HG03159 (cell line): ENCODE measurements at regions not wholly inside any gene's neighbourhood (a gene's known extent, or its start where the extent isn't known, plus 50 kb on each side); places are given as distances from the start of the nearest gene placed in this dataset.
"Not testable (repeated sequence)": the region's sequence is repeated elsewhere in the genome, so short reads cannot be mapped to it uniquely, and the experiment has no call there.

Experiments
- ATAC-seq: cut with Tn5 transposase; IDR thresholded peaks from one replicate; pipeline ENCODE4 v1.9.1; 2021; ENCODE audit warnings: mild to moderate bottlenecking, moderate library complexity; ENCODE audit not compliant: unreplicated experiment

- ATAC-seq = no peak
Observed at GRCh38 chr6:119985952-119986736, 636.6 kb upstream of the MAN1A1 start.

GRCh38 chr6:119980802-119981201 lies 631.2 kb upstream of the MAN1A1 start:
- ATAC-seq = no peak

- no peak for ATAC-seq
Observed at GRCh38 chr6:119979862-119980261, 630.3 kb upstream of the MAN1A1 start.

- ATAC-seq = peak; percentile 79
Observed at GRCh38 chr6:119978274-119978889, 628.8 kb upstream of the MAN1A1 start.

GRCh38 chr6:119974430-119975159 lies 625.0 kb upstream of the MAN1A1 start:
- ATAC-seq = no peak

- ATAC-seq = peak; percentile 68
Observed at GRCh38 chr6:119966484-119966883, 616.9 kb upstream of the MAN1A1 start.

GRCh38 chr6:119965900-119966299 lies 616.3 kb upstream of the MAN1A1 start:
- ATAC-seq = no peak

- ATAC-seq = no peak
Observed at GRCh38 chr6:119965008-119965407, 615.4 kb upstream of the MAN1A1 start.

- ATAC-seq = no peak
Observed at GRCh38 chr6:119962505-119962904, 612.9 kb upstream of the MAN1A1 start.

- no peak for ATAC-seq
Observed at GRCh38 chr6:119961450-119961849, 611.9 kb upstream of the MAN1A1 start.

GRCh38 chr6:119960456-119960855 lies 610.9 kb upstream of the MAN1A1 start:
- ATAC-seq = no peak

- ATAC-seq = no peak
Observed at GRCh38 chr6:119960036-119960435, 610.5 kb upstream of the MAN1A1 start.

GRCh38 chr6:119957195-119957594 lies 607.6 kb upstream of the MAN1A1 start:
- no peak for ATAC-seq

GRCh38 chr6:119952696-119953095 lies 603.1 kb upstream of the MAN1A1 start:
- ATAC-seq = no peak

GRCh38 chr6:119950681-119951080 lies 601.1 kb upstream of the MAN1A1 start:
- no peak for ATAC-seq

GRCh38 chr6:119942078-119942752 lies 592.7 kb upstream of the MAN1A1 start:
- ATAC-seq = no peak

GRCh38 chr6:119938752-119939151 lies 589.2 kb upstream of the MAN1A1 start:
- ATAC-seq = no peak

GRCh38 chr6:119934816-119935215 lies 585.3 kb upstream of the MAN1A1 start:
- no peak for ATAC-seq

GRCh38 chr6:119929121-119929520 lies 579.6 kb upstream of the MAN1A1 start:
- no peak for ATAC-seq

- ATAC-seq = not testable (repeated sequence)
Observed at GRCh38 chr6:119924888-119925287, 575.3 kb upstream of the MAN1A1 start.

- ATAC-seq = no peak
Observed at GRCh38 chr6:119922814-119923213, 573.3 kb upstream of the MAN1A1 start.
